ENCODE measurements at regions not wholly inside any gene's neighbourhood (a gene's known extent, or its start where the extent isn't known, plus 50 kb on each side); places are given as distances from the start of the nearest gene placed in this dataset.

- TF ChIP-seq CHD7 (IDR thresholded peaks at IDR 0.05; ENCODE audit: insufficient replicate concordance, low read length): no peak
- no peak for TF ChIP-seq SAP30 (IDR thresholded peaks at IDR 0.05; ENCODE audit: insufficient read depth, insufficient replicate concordance, low read length)
- TF ChIP-seq KDM1A (IDR thresholded peaks at IDR 0.05; ENCODE audit: borderline replicate concordance, low read length): no peak
- TF ChIP-seq KDM4A (IDR thresholded peaks at IDR 0.05; ENCODE audit: low read depth, low read length, severe bottlenecking): no peak
Observed at GRCh38 chr6:121000381-121000780, 333.9 kb downstream of the TBC1D32 start (continued).
